GM12892 (cell line): ENCODE measurements at regions not wholly inside any gene's neighbourhood (a gene's known extent, or its start where the extent isn't known, plus 50 kb on each side); places are given as distances from the start of the nearest gene placed in this dataset.
"Not testable (repeated sequence)": the region's sequence is repeated elsewhere in the genome, so short reads cannot be mapped to it uniquely, and the experiment has no call there.

Experiments used
- POLR2A ChIP-seq: IDR thresholded peaks from 2 replicates; pipeline ENCODE4 v1.6.1; 2011; ENCODE audit warnings: low read depth, low read length, control low read depth
- POLR2AphosphoS5 ChIP-seq: IDR thresholded peaks from 2 replicates; pipeline ENCODE4 v1.6.1; 2011; ENCODE audit warnings: low read depth, low read length, control low read depth

GRCh38 chr16:88246955-88247582 is 135.7 kb upstream of the ZNF469 start:
- not testable (repeated sequence) for TF ChIP-seq POLR2AphosphoS5, POLR2A
